T-helper 1 cell (primary cell): ENCODE measurements at regions not wholly inside any gene's neighbourhood (a gene's known extent, or its start where the extent isn't known, plus 50 kb on each side); places are given as distances from the start of the nearest gene placed in this dataset.
"Not testable (repeated sequence)": the region's sequence is repeated elsewhere in the genome, so short reads cannot be mapped to it uniquely, and the experiment has no call there.

Source experiments
- DNase-seq, 5 donors: peaks; one replicate each; pipeline ENCODE4 v3.0.0-alpha.2; 2012 to 2020

- DNase-seq = no peak
Measured at GRCh38 chr4:179352221-179352620, 1910.0 kb upstream of the AGA start.

GRCh38 chr4:179353786-179354185 lies 1911.5 kb upstream of the AGA start:
- DNase-seq = no peak

- no peak for DNase-seq
Measured at GRCh38 chr4:179361978-179362486, 1919.8 kb upstream of the AGA start.

- DNase-seq = not testable (repeated sequence)
Measured at GRCh38 chr4:179365932-179366331, 1923.7 kb upstream of the AGA start.

GRCh38 chr4:179372242-179372641 lies 1930.0 kb upstream of the AGA start:
- DNase-seq = no peak

- no peak for DNase-seq
Measured at GRCh38 chr4:179372746-179373145, 1930.5 kb upstream of the AGA start.

GRCh38 chr4:179378847-179379246 lies 1936.6 kb upstream of the AGA start:
- not testable (repeated sequence) for DNase-seq

- no peak for DNase-seq
Measured at GRCh38 chr4:179392787-179393186, 1950.5 kb upstream of the AGA start.

GRCh38 chr4:179398414-179398813 lies 1956.2 kb upstream of the AGA start:
- DNase-seq = no peak

- DNase-seq = no peak
Measured at GRCh38 chr4:179399054-179399782, 1957.0 kb upstream of the AGA start.

GRCh38 chr4:179415037-179415846 lies 1973.0 kb upstream of the AGA start:
- DNase-seq = no peak

- DNase-seq = no peak
Measured at GRCh38 chr4:179415847-179416223, 1973.6 kb upstream of the AGA start.

- DNase-seq = no peak
Measured at GRCh38 chr4:179417357-179417756, 1975.1 kb upstream of the AGA start.

GRCh38 chr4:179437962-179438361 lies 1995.7 kb upstream of the AGA start:
- DNase-seq = no peak

GRCh38 chr4:179441596-179441995 lies 1999.4 kb upstream of the AGA start:
- DNase-seq = no peak

- DNase-seq = no peak
Measured at GRCh38 chr4:179447308-179447707, 2005.1 kb upstream of the AGA start.

GRCh38 chr4:179465131-179465797 lies 2023.0 kb upstream of the AGA start:
- no peak for DNase-seq

GRCh38 chr4:179467878-179468277 lies 2025.6 kb upstream of the AGA start:
- DNase-seq = no peak

GRCh38 chr4:179472164-179472563 lies 2029.9 kb upstream of the AGA start:
- DNase-seq = no peak

GRCh38 chr4:179478608-179479007 lies 2036.4 kb upstream of the AGA start:
- no peak for DNase-seq

- no peak for DNase-seq
Measured at GRCh38 chr4:179485781-179486180, 2043.5 kb upstream of the AGA start.

- no peak for DNase-seq
Measured at GRCh38 chr4:179486570-179487335, 2044.5 kb upstream of the AGA start.
